HG03196 (cell line): ENCODE measurements at regions not wholly inside any gene's neighbourhood (a gene's known extent, or its start where the extent isn't known, plus 50 kb on each side); places are given as distances from the start of the nearest gene placed in this dataset.
A peak's percentile ranks its signal among the peaks of the same experiment; 100 is the strongest.

Experiments
- ATAC-seq: cut with Tn5 transposase; IDR thresholded peaks from one replicate; pipeline ENCODE4 v1.9.1; 2021; ENCODE audit not compliant: unreplicated experiment

GRCh38 chr12:85568395-85569103, 267.7 kb downstream of the RASSF9 start:
- ATAC-seq = no peak

- no peak for ATAC-seq
Observed at GRCh38 chr12:85569261-85569660, 266.9 kb downstream of the RASSF9 start.

- no peak for ATAC-seq
Observed at GRCh38 chr12:85572956-85573355, 263.3 kb downstream of the RASSF9 start.

GRCh38 chr12:85573635-85574214, 262.5 kb downstream of the RASSF9 start:
- no peak for ATAC-seq

- ATAC-seq = no peak
Observed at GRCh38 chr12:85574291-85574690, 261.9 kb downstream of the RASSF9 start.

- peak; percentile 98 for ATAC-seq
Observed at GRCh38 chr12:85575120-85576096, 260.8 kb downstream of the RASSF9 start.

- no peak for ATAC-seq
Observed at GRCh38 chr12:85580562-85581168, 255.5 kb downstream of the RASSF9 start.

- ATAC-seq = no peak
Observed at GRCh38 chr12:85587158-85587557, 249.1 kb downstream of the RASSF9 start.

GRCh38 chr12:85588221-85588620, 248.0 kb downstream of the RASSF9 start:
- ATAC-seq = no peak

GRCh38 chr12:85600841-85601240, 235.4 kb downstream of the RASSF9 start:
- ATAC-seq = no peak

- ATAC-seq = no peak
Observed at GRCh38 chr12:85603556-85603955, 232.7 kb downstream of the RASSF9 start.

GRCh38 chr12:85606455-85606854, 229.8 kb downstream of the RASSF9 start:
- no peak for ATAC-seq

- ATAC-seq = no peak
Observed at GRCh38 chr12:85609778-85610177, 226.4 kb downstream of the RASSF9 start.

- ATAC-seq = no peak
Observed at GRCh38 chr12:85610194-85610593, 226.0 kb downstream of the RASSF9 start.

GRCh38 chr12:85616201-85616600, 220.0 kb downstream of the RASSF9 start:
- no peak for ATAC-seq

GRCh38 chr12:85617307-85618091, 218.7 kb downstream of the RASSF9 start:
- ATAC-seq = no peak

- ATAC-seq = no peak
Observed at GRCh38 chr12:85621041-85621440, 215.2 kb downstream of the RASSF9 start.

GRCh38 chr12:85623763-85624162, 212.4 kb downstream of the RASSF9 start:
- ATAC-seq = no peak

- ATAC-seq = no peak
Observed at GRCh38 chr12:85625467-85625866, 210.7 kb downstream of the RASSF9 start.

- ATAC-seq = no peak
Observed at GRCh38 chr12:85626001-85626783, 210.0 kb downstream of the RASSF9 start.
